CD4-positive, alpha-beta T cell treated with Interleukin-21 for 1 hour (primary cell): ENCODE measurements at regions not wholly inside any gene's neighbourhood (a gene's known extent, or its start where the extent isn't known, plus 50 kb on each side); places are given as distances from the start of the nearest gene placed in this dataset.

Experiments used
- DNase-seq: peaks from one replicate; pipeline ENCODE4 v3.0.0-alpha.2; 2020

- DNase-seq = no peak
Observed at GRCh38 chr12:118773956-118774723, 207.2 kb upstream of the SRRM4 start.

GRCh38 chr12:118777504-118777903 lies 203.8 kb upstream of the SRRM4 start:
- DNase-seq = no peak

- DNase-seq = no peak
Observed at GRCh38 chr12:118778077-118778476, 203.3 kb upstream of the SRRM4 start.

DNA sequence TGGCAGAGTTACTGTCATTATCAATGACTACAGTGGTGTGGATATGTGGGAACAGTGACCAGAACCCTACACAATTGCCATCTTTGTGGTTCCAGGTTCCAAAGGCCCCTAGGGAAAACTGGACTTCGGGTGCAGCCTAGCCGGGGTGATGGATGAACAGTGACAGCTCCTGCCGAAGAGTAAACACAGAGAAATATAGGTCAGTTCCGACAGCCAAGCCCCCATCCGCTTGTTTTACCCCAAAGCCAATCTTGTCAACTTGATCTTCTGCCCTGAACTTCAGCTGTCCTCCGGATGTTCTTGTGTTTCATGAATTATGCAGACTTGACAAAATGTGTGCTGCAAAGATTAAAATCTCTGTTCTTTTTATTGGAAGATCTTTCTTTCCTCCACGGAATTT lies 200.4 kb upstream of the SRRM4 start:
- no peak for DNase-seq

DNA sequence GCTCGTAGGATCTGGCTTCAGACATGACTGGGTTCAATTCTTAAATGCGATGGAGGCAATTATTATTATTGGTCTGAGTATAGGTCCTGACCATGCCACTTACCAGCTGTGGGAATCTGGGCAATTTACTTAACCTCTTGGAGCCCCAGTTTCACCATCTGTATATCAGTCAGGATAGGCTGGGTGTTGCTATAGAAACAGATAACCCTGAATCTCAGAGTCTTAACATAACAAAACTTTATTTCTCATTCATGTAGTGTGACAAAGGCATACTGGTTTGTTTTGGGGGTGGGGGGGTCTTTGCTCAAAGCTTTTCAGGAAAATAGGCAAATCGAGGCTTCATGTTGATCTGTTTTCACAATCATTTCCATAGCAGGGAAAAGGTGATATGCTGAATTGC lies 199.6 kb upstream of the SRRM4 start:
- no peak for DNase-seq

DNA sequence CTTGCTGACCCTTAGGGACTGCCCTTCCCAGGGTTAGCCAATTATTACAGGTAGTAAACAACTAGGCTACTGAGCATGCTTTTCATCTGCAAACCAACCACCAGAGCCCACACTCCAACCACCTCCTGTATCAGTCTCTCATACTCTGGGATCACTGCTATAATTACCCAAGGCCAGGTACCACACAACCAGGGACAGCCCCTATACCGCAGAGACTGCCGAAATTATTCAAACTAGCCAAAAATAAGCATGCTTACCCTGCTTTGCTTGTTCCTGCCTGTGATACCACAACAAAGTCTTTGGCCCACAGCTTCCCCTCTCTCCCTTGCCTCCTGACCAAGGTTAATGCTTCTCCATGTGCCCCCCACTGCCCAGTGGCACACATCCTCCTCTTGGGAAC lies 197.6 kb upstream of the SRRM4 start:
- no peak for DNase-seq

- no peak for DNase-seq
Observed at GRCh38 chr12:118790578-118790977, 190.8 kb upstream of the SRRM4 start.

- no peak for DNase-seq
Observed at GRCh38 chr12:118813778-118814357, 167.5 kb upstream of the SRRM4 start.

GRCh38 chr12:118816296-118816695 lies 165.0 kb upstream of the SRRM4 start:
- no peak for DNase-seq

GRCh38 chr12:118821386-118821925 lies 159.9 kb upstream of the SRRM4 start:
- no peak for DNase-seq

- DNase-seq = no peak
Observed at GRCh38 chr12:118822512-118822911, 158.8 kb upstream of the SRRM4 start.

GRCh38 chr12:118827047-118827446 lies 154.3 kb upstream of the SRRM4 start:
- DNase-seq = no peak

- DNase-seq = no peak
Observed at GRCh38 chr12:118827606-118828005, 153.7 kb upstream of the SRRM4 start.

- no peak for DNase-seq
Observed at GRCh38 chr12:118830296-118830695, 151.0 kb upstream of the SRRM4 start.

DNA sequence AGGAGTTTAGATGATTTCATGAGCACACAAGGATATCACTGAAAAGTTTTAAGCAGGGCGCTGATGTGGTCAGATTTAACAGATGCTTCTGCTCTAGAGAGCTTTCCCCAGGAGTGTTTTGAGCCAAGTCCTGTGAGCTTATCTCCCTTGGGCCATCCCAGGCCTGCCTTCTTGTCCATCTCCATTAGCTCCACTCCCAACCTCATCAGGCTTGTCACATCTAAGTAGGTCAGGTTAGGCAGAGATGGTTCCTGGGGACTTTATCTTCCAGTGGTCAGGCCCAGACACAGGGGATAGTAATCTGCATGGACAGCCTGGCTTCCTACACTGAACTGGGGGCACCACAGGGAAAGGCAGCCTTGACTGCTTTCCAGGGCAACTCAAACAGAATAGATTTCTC lies 145.4 kb upstream of the SRRM4 start:
- DNase-seq = no peak

DNA sequence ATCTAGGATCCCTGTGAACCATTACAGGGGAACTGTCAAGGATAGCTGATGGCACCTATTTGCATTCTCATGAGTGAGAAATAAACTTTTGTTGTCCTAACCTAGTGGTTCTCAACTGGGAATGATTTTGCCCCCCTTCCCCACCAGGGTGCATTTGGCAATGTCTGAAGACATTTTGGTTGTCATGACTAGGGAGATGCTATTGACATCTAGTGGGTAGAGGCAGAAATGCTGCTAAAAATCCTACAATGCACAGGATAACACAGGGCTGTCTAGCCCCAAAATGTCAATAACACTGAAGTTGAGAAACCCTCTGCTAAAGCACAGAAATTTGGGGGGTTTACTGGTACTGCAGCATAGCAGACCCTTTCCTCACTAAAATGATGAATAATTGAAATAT lies 140.9 kb upstream of the SRRM4 start:
- DNase-seq = no peak

GRCh38 chr12:118840878-118841277 lies 140.5 kb upstream of the SRRM4 start:
- no peak for DNase-seq

GRCh38 chr12:118841588-118841987 lies 139.8 kb upstream of the SRRM4 start:
- DNase-seq = no peak

GRCh38 chr12:118842866-118843265 lies 138.5 kb upstream of the SRRM4 start:
- DNase-seq = no peak

DNA sequence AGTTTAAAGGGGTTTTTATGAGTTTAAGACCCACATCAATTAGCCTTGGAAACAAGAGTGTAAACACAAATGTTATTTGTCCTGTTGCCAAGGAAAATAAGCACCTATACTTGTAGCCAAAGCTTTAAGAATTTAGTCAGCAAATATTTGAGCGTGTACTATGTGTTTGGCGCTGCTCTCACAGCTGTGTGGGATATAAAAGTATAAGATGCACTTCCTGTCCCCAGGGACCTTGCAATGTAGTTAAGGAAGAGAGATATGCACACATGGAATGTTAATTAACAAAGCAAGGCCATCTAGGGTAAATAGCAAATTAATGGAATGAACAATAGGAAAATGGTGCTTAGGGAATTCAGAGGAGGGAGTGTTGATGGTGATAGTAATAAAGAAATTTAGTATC lies 134.9 kb upstream of the SRRM4 start:
- DNase-seq = no peak

DNA sequence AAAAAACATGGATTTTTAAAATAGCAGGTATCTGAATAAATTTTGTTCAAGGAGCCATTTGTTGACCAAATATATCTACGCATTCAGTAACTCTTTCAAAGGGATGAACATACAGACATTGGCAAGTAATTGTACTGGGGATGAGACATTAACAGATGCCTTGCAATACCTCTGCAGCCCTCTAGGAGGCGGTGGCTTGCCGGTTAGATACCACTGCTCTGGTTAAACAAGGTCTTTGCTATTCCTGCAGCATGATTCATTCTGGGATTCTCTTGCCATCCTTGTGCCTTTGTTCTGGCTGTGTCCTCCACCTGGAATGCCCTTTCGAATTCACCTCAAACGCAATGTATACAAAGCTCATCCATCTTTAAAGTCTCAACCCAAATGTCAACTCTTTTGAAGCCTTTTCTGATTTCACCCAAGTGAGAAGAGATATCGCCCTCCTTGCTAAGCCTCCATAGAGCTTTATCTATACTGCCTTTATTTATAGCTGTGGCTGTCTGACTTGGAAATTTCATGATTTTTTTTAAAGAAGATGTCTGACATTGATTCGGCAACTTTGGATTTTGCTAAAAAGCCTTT lies 131.0 kb upstream of the SRRM4 start:
- no peak for DNase-seq

- no peak for DNase-seq
Observed at GRCh38 chr12:118851891-118852290, 129.4 kb upstream of the SRRM4 start.

DNA sequence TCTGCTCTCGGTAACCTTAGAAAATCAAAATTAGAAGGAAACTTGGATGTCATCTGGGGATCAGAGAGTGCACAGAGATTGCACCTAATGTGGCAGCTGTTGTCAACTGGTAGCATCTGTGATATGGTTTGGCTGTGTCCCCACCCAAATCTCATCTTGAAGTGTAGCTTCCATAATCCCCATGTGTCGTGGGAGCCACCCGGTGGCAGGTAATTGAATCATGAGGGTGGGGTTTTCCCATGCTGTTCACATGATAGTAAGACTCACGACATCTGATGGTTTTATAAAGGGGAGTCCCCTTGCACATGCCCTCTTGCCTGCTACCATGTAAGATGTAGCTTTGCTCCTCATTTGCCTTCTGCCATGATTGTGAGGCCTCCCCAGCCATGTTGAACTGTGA lies 127.7 kb upstream of the SRRM4 start:
- DNase-seq = no peak

GRCh38 chr12:118855858-118856257 lies 125.5 kb upstream of the SRRM4 start:
- no peak for DNase-seq
